ENCODE measurements at regions not wholly inside any gene's neighbourhood (a gene's known extent, or its start where the extent isn't known, plus 50 kb on each side); places are given as distances from the start of the nearest gene placed in this dataset.

DNA sequence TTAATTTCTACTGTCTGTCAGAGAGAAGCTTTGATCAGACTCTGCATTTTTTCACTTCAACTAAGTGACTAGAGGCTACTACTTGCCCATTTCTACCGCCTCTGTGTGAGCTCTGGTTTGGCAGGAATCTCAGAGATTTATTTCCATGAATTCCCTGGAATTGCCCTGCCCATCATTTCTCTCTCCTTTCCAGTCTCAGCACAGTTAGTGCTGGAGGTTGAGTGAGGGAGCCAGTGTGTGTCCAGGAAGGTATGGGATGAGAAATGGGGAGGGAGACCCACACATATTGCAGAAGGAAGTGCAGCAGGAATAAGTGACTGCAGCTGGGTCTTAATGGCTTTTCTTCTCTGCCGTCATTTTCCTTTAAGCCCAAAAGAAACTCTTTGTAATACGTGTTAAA, 443.1 kb upstream of the ZNF462 start:
- Mint-ChIP-seq H3K36me3 (ENCODE audit: low read depth, unreplicated experiment) (no peaks in the 10 kb centered on the region), H3K27me3 (ENCODE audit: unreplicated experiment) (peaks cover 2% of the 10 kb centered on the region), H3K4me1 (ENCODE audit: unreplicated experiment) (peaks cover 6% of the 10 kb centered on the region), H3K27ac (ENCODE audit: unreplicated experiment) (no peak overlapping the region), H3K4me3 (ENCODE audit: unreplicated experiment) (no peak overlapping the region), H3K9me3 (ENCODE audit: unreplicated experiment) (no peaks in the 10 kb centered on the region)
- no peak for DNase-seq (ENCODE audit: low spot score)
- no peak for TF ChIP-seq CTCF (IDR thresholded peaks at IDR 0.05; ENCODE audit: unreplicated experiment)

DNA sequence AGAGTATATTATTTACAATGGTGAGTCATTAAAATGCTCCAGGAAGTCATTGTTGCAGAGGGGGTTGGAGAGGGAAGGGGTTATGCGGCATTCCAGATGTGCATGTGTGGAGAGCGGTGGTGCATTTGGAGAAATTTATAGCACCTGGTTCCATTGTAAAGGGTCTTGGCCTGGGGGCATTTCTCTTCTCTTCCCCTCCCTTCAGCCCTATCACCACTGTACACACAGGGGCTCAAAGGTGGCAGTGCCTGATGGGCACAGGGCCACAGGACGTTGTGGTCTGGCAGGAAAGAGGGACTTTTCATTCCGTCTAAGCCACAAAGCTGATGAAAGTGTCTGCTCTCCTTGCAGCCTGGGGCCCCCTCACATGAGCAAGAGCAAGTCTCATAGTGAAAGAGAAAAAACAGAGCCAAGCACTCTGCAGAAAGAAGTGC, 442.4 kb upstream of the ZNF462 start:
- H3K27ac Mint-ChIP-seq (ENCODE audit: unreplicated experiment) = no peak overlapping the region
- no peaks in the 10 kb centered on the region for H3K36me3 Mint-ChIP-seq (ENCODE audit: low read depth, unreplicated experiment)
- H3K9me3 Mint-ChIP-seq (ENCODE audit: unreplicated experiment) = no peaks in the 10 kb centered on the region
- no peak for TF ChIP-seq CTCF (IDR thresholded peaks at IDR 0.05; ENCODE audit: unreplicated experiment)
- H3K4me1 Mint-ChIP-seq (ENCODE audit: unreplicated experiment) = peaks cover 6% of the 10 kb centered on the region
- no peak for DNase-seq (ENCODE audit: low spot score)
- H3K27me3 Mint-ChIP-seq (ENCODE audit: unreplicated experiment) = peaks cover 2% of the 10 kb centered on the region
- no peak overlapping the region for H3K4me3 Mint-ChIP-seq (ENCODE audit: unreplicated experiment)

GRCh38 chr9:106421772-106422171, 441.2 kb upstream of the ZNF462 start:
- peaks cover 6% of the 10 kb centered on the region for H3K4me1 Mint-ChIP-seq (ENCODE audit: unreplicated experiment)
- no peaks in the 10 kb centered on the region for H3K27me3 Mint-ChIP-seq (ENCODE audit: unreplicated experiment)
- no peak for TF ChIP-seq CTCF (IDR thresholded peaks at IDR 0.05; ENCODE audit: unreplicated experiment)
- no peaks in the 10 kb centered on the region for H3K36me3 Mint-ChIP-seq (ENCODE audit: low read depth, unreplicated experiment)
- H3K4me3 Mint-ChIP-seq (ENCODE audit: unreplicated experiment) = no peak overlapping the region
- no peak overlapping the region for H3K27ac Mint-ChIP-seq (ENCODE audit: unreplicated experiment)
- no peaks in the 10 kb centered on the region for H3K9me3 Mint-ChIP-seq (ENCODE audit: unreplicated experiment)
- no peak for DNase-seq (ENCODE audit: low spot score)

DNA sequence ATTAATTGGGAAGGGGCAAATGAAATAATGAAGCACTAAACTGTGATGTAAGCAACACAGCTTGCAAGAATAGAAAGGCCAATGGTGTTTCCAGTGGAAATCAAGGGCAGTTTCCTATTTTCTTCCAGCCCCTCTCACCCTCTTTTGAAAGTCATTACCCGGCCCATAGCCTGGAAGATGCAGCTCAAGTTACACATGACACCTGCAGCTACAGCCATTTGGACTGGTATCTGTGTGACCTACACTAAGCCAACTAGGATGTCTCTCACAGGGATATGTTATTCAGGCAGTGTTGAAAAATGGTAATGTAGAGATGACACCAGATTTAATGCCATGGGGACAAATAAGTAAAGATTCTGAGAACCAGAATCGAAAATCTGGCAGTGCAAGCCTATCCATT, 439.4 kb upstream of the ZNF462 start:
- Mint-ChIP-seq H3K36me3 (ENCODE audit: low read depth, unreplicated experiment) (no peaks in the 10 kb centered on the region), H3K27ac (ENCODE audit: unreplicated experiment) (no peak overlapping the region)

DNA sequence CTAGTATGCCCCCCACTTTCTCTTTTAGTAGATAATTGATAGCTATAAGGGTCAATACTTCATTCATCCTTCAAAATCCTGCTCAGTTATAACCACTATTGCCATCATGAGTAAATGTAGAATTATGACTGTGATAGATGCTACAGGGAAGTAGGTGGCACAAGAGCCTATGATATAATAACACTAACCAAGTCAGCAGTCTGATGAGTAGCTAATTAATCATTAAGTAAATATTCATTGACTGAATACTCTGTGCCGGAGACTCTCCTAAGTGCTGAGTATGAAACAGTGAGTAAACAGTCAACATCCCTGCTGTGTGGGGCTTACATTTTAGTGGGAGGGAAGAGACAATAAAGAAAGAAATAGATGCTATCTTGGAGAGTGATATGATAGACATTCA, 430.3 kb upstream of the ZNF462 start:
- DNase-seq (ENCODE audit: low spot score) = no peak
- H3K27ac Mint-ChIP-seq (ENCODE audit: unreplicated experiment) = no peak overlapping the region
- no peak for TF ChIP-seq CTCF (IDR thresholded peaks at IDR 0.05; ENCODE audit: unreplicated experiment)
- peaks cover 4% of the 10 kb centered on the region for H3K9me3 Mint-ChIP-seq (ENCODE audit: unreplicated experiment)
- H3K4me1 Mint-ChIP-seq (ENCODE audit: unreplicated experiment) = peaks cover 23% of the 10 kb centered on the region
- no peaks in the 10 kb centered on the region for H3K36me3 Mint-ChIP-seq (ENCODE audit: low read depth, unreplicated experiment)
- H3K4me3 Mint-ChIP-seq (ENCODE audit: unreplicated experiment) = no peak overlapping the region
- H3K27me3 Mint-ChIP-seq (ENCODE audit: unreplicated experiment) = peaks cover 3% of the 10 kb centered on the region

More for the DNA sequence above, 439.4 kb upstream of the ZNF462 start:
- TF ChIP-seq CTCF (IDR thresholded peaks at IDR 0.05; ENCODE audit: unreplicated experiment) = no peak
- Mint-ChIP-seq H3K4me3 (ENCODE audit: unreplicated experiment) (no peak overlapping the region), H3K4me1 (ENCODE audit: unreplicated experiment) (peaks cover 6% of the 10 kb centered on the region), H3K27me3 (ENCODE audit: unreplicated experiment) (no peaks in the 10 kb centered on the region), H3K9me3 (ENCODE audit: unreplicated experiment) (no peaks in the 10 kb centered on the region)
- DNase-seq (ENCODE audit: low spot score) = no peak
